ENCODE measurements at regions not wholly inside any gene's neighbourhood (a gene's known extent, or its start where the extent isn't known, plus 50 kb on each side); places are given as distances from the start of the nearest gene placed in this dataset.

DNA sequence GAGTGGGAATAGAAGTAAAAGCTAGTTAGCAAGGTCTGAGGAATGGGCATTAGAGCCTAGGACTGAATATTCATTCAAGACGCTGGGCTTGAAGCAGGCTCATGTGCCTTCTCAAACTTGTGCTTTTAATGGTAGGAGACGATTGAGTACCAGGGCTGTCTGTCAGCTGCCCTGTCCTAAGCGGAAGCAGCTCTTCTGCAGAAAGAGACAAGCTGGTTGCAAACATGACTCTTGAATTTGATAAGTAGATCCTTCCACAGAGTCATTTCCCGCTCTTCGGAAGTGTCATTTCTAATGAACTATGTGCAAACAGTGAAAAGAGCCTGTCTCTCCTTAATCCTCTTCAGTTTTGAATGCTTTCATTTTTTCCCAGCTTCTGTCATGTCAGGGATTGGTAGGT lies 176.4 kb downstream of the TFAP2B start:
- H3K27me3 ChIP-seq (ENCODE audit: control insufficient read depth, insufficient read depth, low read length): no peaks in the 10 kb centered on the region
- no peak overlapping the region for H3K27ac ChIP-seq (ENCODE audit: insufficient read depth, low read length)
- no peaks in the 10 kb centered on the region for H3K36me3 ChIP-seq (ENCODE audit: control insufficient read depth, insufficient read depth, low read length)
- no peaks in the 10 kb centered on the region for H3K79me2 ChIP-seq (ENCODE audit: control insufficient read depth, insufficient read depth, low read length)
- no peak overlapping the region for H2AFZ ChIP-seq (ENCODE audit: low read length)
- no peaks in the 10 kb centered on the region for H3K4me1 ChIP-seq (ENCODE audit: control insufficient read depth, extremely low read depth, insufficient read depth, low read length)
- H3K4me2 ChIP-seq (ENCODE audit: extremely low read depth, insufficient read depth, low read length): no peak overlapping the region
- H3K4me3 ChIP-seq (replicated peaks in 1 of 4; ENCODE audit: control extremely low read depth in 1 of 4, insufficient read depth in 1 of 4, low read depth in 3 of 4, low read length in 4 of 4): no peak overlapping the region
- no peaks in the 10 kb centered on the region for H4K20me1 ChIP-seq (ENCODE audit: control insufficient read depth, extremely low read depth, insufficient read depth, low read length)
- no peaks in the 10 kb centered on the region for H3K9me3 ChIP-seq (ENCODE audit: control insufficient read depth, insufficient read depth, low read depth, low read length)
- TF ChIP-seq, protein P1, sequence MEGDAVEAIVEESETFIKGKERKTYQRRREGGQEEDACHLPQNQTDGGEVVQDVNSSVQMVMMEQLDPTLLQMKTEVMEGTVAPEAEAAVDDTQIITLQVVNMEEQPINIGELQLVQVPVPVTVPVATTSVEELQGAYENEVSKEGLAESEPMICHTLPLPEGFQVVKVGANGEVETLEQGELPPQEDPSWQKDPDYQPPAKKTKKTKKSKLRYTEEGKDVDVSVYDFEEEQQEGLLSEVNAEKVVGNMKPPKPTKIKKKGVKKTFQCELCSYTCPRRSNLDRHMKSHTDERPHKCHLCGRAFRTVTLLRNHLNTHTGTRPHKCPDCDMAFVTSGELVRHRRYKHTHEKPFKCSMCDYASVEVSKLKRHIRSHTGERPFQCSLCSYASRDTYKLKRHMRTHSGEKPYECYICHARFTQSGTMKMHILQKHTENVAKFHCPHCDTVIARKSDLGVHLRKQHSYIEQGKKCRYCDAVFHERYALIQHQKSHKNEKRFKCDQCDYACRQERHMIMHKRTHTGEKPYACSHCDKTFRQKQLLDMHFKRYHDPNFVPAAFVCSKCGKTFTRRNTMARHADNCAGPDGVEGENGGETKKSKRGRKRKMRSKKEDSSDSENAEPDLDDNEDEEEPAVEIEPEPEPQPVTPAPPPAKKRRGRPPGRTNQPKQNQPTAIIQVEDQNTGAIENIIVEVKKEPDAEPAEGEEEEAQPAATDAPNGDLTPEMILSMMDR (conservative IDR thresholded peaks at IDR 0.05 in 1 of 2, IDR thresholded peaks at IDR 0.05 in 1 of 2; ENCODE audit: low read depth in 1 of 2, low read length in 2 of 2): no peak
- TF ChIP-seq EZH2 (IDR thresholded peaks at IDR 0.05; ENCODE audit: low read length, missing control alignments): no peak
- DNase-seq (ENCODE audit: low read depth in 2 of 2): no peak
- no peak overlapping the region for H3K9ac ChIP-seq (ENCODE audit: insufficient read depth, low read length)

DNA sequence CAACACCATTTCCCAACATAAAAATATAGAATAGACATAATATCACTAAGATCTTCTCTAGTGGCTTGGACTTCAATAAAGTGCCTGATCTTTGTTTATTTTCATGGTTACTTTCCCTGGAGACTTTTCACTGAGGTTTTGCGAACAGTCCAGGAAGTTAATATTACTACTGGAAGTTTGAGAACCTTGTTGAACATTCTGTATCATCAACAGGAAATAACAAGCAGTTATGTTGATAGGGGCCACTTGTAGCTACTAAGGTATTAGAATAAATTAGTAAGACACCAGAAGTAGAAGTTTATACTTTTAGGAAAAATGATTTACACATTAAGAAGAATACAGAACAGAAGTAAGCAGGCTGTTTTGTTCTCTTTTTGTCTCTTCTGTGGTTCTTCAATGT lies 180.2 kb downstream of the TFAP2B start:
- Histone ChIP-seq H3K9ac (ENCODE audit: insufficient read depth, low read length) (no peak overlapping the region), H3K4me2 (ENCODE audit: extremely low read depth, insufficient read depth, low read length) (no peak overlapping the region), H3K36me3 (ENCODE audit: control insufficient read depth, insufficient read depth, low read length) (no peaks in the 10 kb centered on the region)

DNA sequence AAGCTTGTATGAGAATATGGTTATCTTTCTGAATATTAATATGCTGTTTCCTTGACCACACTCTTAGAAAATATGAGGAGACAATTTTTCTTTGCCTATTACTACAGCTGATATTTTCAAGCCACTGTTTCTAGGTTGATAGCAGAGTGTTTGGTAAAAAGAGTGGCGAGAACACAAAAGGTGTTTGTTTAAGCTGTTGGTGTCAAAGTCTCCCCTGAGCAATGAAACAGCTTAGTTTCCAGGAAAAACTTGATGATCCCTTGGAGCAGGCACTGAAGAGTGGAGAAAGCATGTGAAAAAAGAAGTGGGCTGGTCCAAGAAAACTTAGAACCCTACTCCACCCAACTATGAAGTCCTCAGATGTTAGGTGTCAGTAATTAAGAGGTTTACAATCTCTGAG lies 182.7 kb downstream of the TFAP2B start:
- Histone ChIP-seq H3K27ac (ENCODE audit: insufficient read depth, low read length) (no peak overlapping the region), H3K4me2 (ENCODE audit: extremely low read depth, insufficient read depth, low read length) (no peak overlapping the region), H4K20me1 (ENCODE audit: control insufficient read depth, extremely low read depth, insufficient read depth, low read length) (no peaks in the 10 kb centered on the region), H3K4me1 (ENCODE audit: control insufficient read depth, extremely low read depth, insufficient read depth, low read length) (no peaks in the 10 kb centered on the region), H3K79me2 (ENCODE audit: control insufficient read depth, insufficient read depth, low read length) (no peaks in the 10 kb centered on the region), H3K36me3 (ENCODE audit: control insufficient read depth, insufficient read depth, low read length) (no peaks in the 10 kb centered on the region), H3K27me3 (ENCODE audit: control insufficient read depth, insufficient read depth, low read length) (no peaks in the 10 kb centered on the region), H2AFZ (ENCODE audit: low read length) (no peak overlapping the region), H3K4me3 (replicated peaks in 1 of 4; ENCODE audit: control extremely low read depth in 1 of 4, insufficient read depth in 1 of 4, low read depth in 3 of 4, low read length in 4 of 4) (no peak overlapping the region), H3K9ac (ENCODE audit: insufficient read depth, low read length) (no peak overlapping the region), H3K9me3 (ENCODE audit: control insufficient read depth, insufficient read depth, low read depth, low read length) (no peaks in the 10 kb centered on the region)
- TF ChIP-seq, protein P1 (conservative IDR thresholded peaks at IDR 0.05 in 1 of 2, IDR thresholded peaks at IDR 0.05 in 1 of 2; ENCODE audit: low read depth in 1 of 2, low read length in 2 of 2): no peak
- no peak for TF ChIP-seq EZH2 (IDR thresholded peaks at IDR 0.05; ENCODE audit: low read length, missing control alignments)
- no peak for DNase-seq (ENCODE audit: low read depth in 2 of 2)

More for the DNA sequence above, 180.2 kb downstream of the TFAP2B start:
- Histone ChIP-seq H3K27me3 (ENCODE audit: control insufficient read depth, insufficient read depth, low read length) (no peaks in the 10 kb centered on the region), H3K79me2 (ENCODE audit: control insufficient read depth, insufficient read depth, low read length) (no peaks in the 10 kb centered on the region), H3K9me3 (ENCODE audit: control insufficient read depth, insufficient read depth, low read depth, low read length) (no peaks in the 10 kb centered on the region), H2AFZ (ENCODE audit: low read length) (no peak overlapping the region), H4K20me1 (ENCODE audit: control insufficient read depth, extremely low read depth, insufficient read depth, low read length) (no peaks in the 10 kb centered on the region), H3K27ac (ENCODE audit: insufficient read depth, low read length) (no peak overlapping the region), H3K4me1 (ENCODE audit: control insufficient read depth, extremely low read depth, insufficient read depth, low read length) (no peaks in the 10 kb centered on the region), H3K4me3 (replicated peaks in 1 of 4; ENCODE audit: control extremely low read depth in 1 of 4, insufficient read depth in 1 of 4, low read depth in 3 of 4, low read length in 4 of 4) (no peak overlapping the region)
- TF ChIP-seq EZH2 (IDR thresholded peaks at IDR 0.05; ENCODE audit: low read length, missing control alignments): no peak
- TF ChIP-seq, protein P1 (conservative IDR thresholded peaks at IDR 0.05 in 1 of 2, IDR thresholded peaks at IDR 0.05 in 1 of 2; ENCODE audit: low read depth in 1 of 2, low read length in 2 of 2): no peak
- no peak for DNase-seq (ENCODE audit: low read depth in 2 of 2)
